Chondrocyte (in vitro differentiated cells): ENCODE measurements at regions not wholly inside any gene's neighbourhood (a gene's known extent, or its start where the extent isn't known, plus 50 kb on each side); places are given as distances from the start of the nearest gene placed in this dataset.

ENCODE experiments used
- DNase-seq: peaks from one replicate; pipeline ENCODE4 v3.0.0; 2021; ENCODE audit warnings: mixed read lengths, low spot score
- H3K27ac Mint-ChIP-seq: one replicate; pipeline ENCODE4 v1.8.0; 2021; ENCODE audit warnings: mild to moderate bottlenecking, moderate library complexity, mixed read lengths; ENCODE audit not compliant: unreplicated experiment
- H3K27me3 Mint-ChIP-seq: 2 replicates; pipeline ENCODE4 v1.8.0; 2021; ENCODE audit warnings: low read depth, mixed read lengths
- H3K36me3 Mint-ChIP-seq: 2 replicates; pipeline ENCODE4 v1.8.0; 2021; ENCODE audit warnings: low read depth, mixed read lengths
- H3K4me1 Mint-ChIP-seq: 2 replicates; pipeline ENCODE4 v1.8.0; 2021; ENCODE audit warnings: low read depth, mild to moderate bottlenecking, mixed read lengths
- H3K4me3 Mint-ChIP-seq: one replicate; pipeline ENCODE4 v1.8.0; 2021; ENCODE audit warnings: mild to moderate bottlenecking, moderate library complexity, mixed read lengths; ENCODE audit not compliant: unreplicated experiment
- H3K9me3 Mint-ChIP-seq: 2 replicates; pipeline ENCODE4 v1.8.0; 2021; ENCODE audit warnings: low read depth, mixed read lengths
- CTCF ChIP-seq: fragments of 200-600 bp; sonication (generic); IDR thresholded peaks from 2 replicates; pipeline ENCODE4 v1.5.0; 2021; ENCODE audit warnings: antibody characterized with exemption, mild to moderate bottlenecking, moderate library complexity

- H3K27me3 Mint-ChIP-seq, result peaks cover 8% of the 10 kb centered on the region
- H3K4me3 Mint-ChIP-seq, result no peak overlapping the region
- H3K27ac Mint-ChIP-seq, result no peak overlapping the region
- no peak for TF ChIP-seq CTCF
- no peaks in the 10 kb centered on the region for H3K4me1 Mint-ChIP-seq
- DNase-seq, result no peak
- no peaks in the 10 kb centered on the region for H3K36me3 Mint-ChIP-seq
- H3K9me3 Mint-ChIP-seq, result no peaks in the 10 kb centered on the region
Measured at GRCh38 chr2:23159746-23160405, 225.1 kb upstream of the KLHL29 start.

- H3K4me3 Mint-ChIP-seq, result no peak overlapping the region
- H3K36me3 Mint-ChIP-seq, result no peaks in the 10 kb centered on the region
- no peaks in the 10 kb centered on the region for H3K9me3 Mint-ChIP-seq
- DNase-seq, result no peak
- no peak overlapping the region for H3K27ac Mint-ChIP-seq
- H3K27me3 Mint-ChIP-seq, result peaks cover 10% of the 10 kb centered on the region
- TF ChIP-seq CTCF, result no peak
- no peaks in the 10 kb centered on the region for H3K4me1 Mint-ChIP-seq
Measured at GRCh38 chr2:23164173-23164572, 220.8 kb upstream of the KLHL29 start.

- H3K4me1 Mint-ChIP-seq, result no peaks in the 10 kb centered on the region
- no peak for TF ChIP-seq CTCF
- no peak for DNase-seq
- H3K9me3 Mint-ChIP-seq, result peaks cover 7% of the 10 kb centered on the region
- no peak overlapping the region for H3K4me3 Mint-ChIP-seq
- peaks cover 20% of the 10 kb centered on the region for H3K27me3 Mint-ChIP-seq
- no peaks in the 10 kb centered on the region for H3K36me3 Mint-ChIP-seq
- no peak overlapping the region for H3K27ac Mint-ChIP-seq
Measured at GRCh38 chr2:23169896-23170295, 215.1 kb upstream of the KLHL29 start.

GRCh38 chr2:23171108-23171507 lies 213.9 kb upstream of the KLHL29 start:
- H3K4me1 Mint-ChIP-seq, result no peaks in the 10 kb centered on the region
- TF ChIP-seq CTCF, result no peak
- no peaks in the 10 kb centered on the region for H3K36me3 Mint-ChIP-seq
- DNase-seq, result no peak
- peaks cover 20% of the 10 kb centered on the region for H3K27me3 Mint-ChIP-seq
- peaks cover 15% of the 10 kb centered on the region for H3K9me3 Mint-ChIP-seq
- no peak overlapping the region for H3K4me3 Mint-ChIP-seq
- no peak overlapping the region for H3K27ac Mint-ChIP-seq

GRCh38 chr2:23178396-23178795 lies 206.6 kb upstream of the KLHL29 start:
- Mint-ChIP-seq H3K27me3 (peaks cover 6% of the 10 kb centered on the region), H3K27ac (no peak overlapping the region), H3K4me3 (no peak overlapping the region), H3K9me3 (peaks cover 29% of the 10 kb centered on the region), H3K4me1 (no peaks in the 10 kb centered on the region), H3K36me3 (peaks cover 3% of the 10 kb centered on the region)
- TF ChIP-seq CTCF, result no peak
- no peak for DNase-seq
